ENCODE measurements at regions not wholly inside any gene's neighbourhood (a gene's known extent, or its start where the extent isn't known, plus 50 kb on each side); places are given as distances from the start of the nearest gene placed in this dataset.
A peak's percentile ranks its signal among the peaks of the same experiment; 100 is the strongest.

- DNase-seq (ENCODE audit: extremely low read depth, low read depth): no peak
These were observed 103.1 kb upstream of the SLC44A1 start for GRCh38 chr9:105141146-105141975.

GRCh38 chr9:105141976-105142250, 102.5 kb upstream of the SLC44A1 start:
- DNase-seq (ENCODE audit: extremely low read depth, low read depth): no peak

- no peak for DNase-seq (ENCODE audit: extremely low read depth, low read depth)
These were observed 101.9 kb upstream of the SLC44A1 start for GRCh38 chr9:105142406-105143135.

- DNase-seq (ENCODE audit: extremely low read depth, low read depth): no peak
These were observed 101.4 kb upstream of the SLC44A1 start for GRCh38 chr9:105143136-105143430.

GRCh38 chr9:105144076-105144475, 100.4 kb upstream of the SLC44A1 start:
- no peak for DNase-seq (ENCODE audit: extremely low read depth, low read depth)

GRCh38 chr9:105144841-105145240, 99.6 kb upstream of the SLC44A1 start:
- DNase-seq (ENCODE audit: extremely low read depth, low read depth): no peak

- DNase-seq (ENCODE audit: extremely low read depth, low read depth): no peak
These were observed 97.8 kb upstream of the SLC44A1 start for GRCh38 chr9:105146677-105147076.

GRCh38 chr9:105147110-105147871, 97.2 kb upstream of the SLC44A1 start:
- DNase-seq (ENCODE audit: extremely low read depth, low read depth): no peak

- no peak for DNase-seq (ENCODE audit: extremely low read depth, low read depth)
These were observed 96.0 kb upstream of the SLC44A1 start for GRCh38 chr9:105148328-105149006.

DNA sequence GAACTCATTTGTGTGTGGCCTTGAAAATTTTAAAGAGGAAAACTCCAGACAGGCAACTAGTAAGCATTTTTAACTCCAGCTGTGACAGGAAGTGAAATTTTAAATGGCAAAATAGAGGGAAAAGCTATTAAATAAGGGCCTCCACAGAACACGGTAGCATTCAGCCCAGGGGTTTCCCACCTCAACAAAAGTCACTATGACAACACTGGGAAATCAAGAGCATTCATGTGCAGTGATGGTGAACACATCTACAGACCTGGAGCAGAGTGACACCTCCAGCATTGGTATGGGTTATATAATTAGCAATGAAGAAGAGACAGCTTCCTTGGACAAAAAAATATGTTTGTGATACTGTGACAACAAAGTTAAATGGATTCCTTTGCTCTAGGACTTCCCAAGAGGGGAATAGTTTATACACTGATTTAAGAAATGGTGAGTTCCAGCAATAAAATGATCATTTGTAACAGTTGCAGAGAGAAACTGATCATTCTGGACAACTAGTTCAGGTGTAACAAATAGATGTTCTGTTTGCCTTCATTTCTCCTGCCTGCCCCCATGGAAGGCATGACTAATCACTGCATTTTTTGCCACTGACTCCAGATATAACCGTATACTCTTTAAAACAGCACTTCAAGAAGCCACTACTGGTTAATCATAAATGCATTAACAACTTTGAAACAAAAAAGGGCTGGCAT, 93.3 kb upstream of the SLC44A1 start:
- no peak for DNase-seq (ENCODE audit: extremely low read depth, low read depth)

- no peak for DNase-seq (ENCODE audit: extremely low read depth, low read depth)
These were observed 92.8 kb upstream of the SLC44A1 start for GRCh38 chr9:105151686-105151995.

DNA sequence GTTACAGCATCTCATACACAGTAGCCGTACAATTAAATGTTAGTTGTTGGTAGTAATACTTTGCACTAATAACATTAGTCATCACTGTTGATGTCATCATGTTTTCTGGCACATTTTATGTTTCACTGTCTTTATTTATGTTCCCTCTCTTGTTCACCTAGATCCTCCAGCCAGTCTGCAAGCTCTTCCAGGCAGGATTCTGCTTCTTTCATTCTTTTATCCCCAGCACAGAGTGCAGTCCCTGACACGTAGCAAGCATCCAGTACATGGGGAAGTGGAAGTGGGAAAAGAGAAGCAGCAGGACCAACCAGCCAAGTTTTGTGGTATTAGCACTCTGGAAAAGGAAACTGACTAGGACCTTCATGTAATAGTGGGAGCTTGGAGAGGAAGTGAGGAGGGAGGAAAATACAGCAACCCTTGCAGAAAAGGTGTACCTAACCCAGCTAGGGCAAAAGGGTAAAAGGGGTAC, 89.7 kb upstream of the SLC44A1 start:
- DNase-seq (ENCODE audit: extremely low read depth, low read depth): no peak

DNA sequence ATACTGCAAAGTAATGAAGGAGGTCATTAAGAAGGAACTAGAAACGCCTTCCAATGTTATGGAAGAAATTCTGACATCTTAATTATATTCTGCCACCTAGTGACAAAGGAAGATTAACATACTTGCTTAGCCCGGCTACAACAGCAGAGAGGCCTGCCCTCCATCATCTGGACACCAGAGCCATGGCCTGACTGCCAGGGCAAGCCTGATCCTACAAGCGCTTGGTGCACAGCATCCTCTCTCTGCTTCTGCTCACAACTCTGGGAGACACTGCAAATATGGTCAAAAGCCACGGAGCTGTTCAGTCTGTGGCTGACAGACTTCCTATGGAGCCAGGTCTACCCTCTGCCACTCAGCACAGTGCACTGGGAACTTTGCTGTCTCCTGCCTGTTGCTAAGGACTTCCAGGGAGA, 87.3 kb upstream of the SLC44A1 start:
- peak; percentile 75 for DNase-seq (ENCODE audit: extremely low read depth, low read depth)

DNA sequence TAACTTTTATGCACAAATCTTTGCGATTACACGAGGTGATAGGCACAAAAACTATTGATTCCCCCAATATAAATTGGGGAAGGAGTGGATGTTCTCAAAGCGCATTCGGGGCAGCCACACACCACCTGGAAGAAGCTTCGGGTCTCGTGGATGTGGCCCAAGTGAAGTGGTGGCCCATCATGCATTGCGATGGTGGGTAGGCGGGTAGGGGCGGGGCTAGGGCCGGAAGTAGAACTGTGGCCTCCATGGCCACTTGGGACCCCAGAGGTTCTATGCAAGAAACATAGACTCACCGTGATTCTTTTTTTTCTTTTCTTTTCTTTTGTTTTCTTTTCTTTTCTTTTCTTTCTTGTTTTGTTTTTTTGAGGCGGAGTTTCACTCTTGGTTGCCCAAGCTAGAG, 86.4 kb upstream of the SLC44A1 start:
- no peak for DNase-seq (ENCODE audit: extremely low read depth, low read depth)

GRCh38 chr9:105158898-105159297, 85.6 kb upstream of the SLC44A1 start:
- no peak for DNase-seq (ENCODE audit: extremely low read depth, low read depth)

GRCh38 chr9:105168870-105169319, 75.6 kb upstream of the SLC44A1 start:
- DNase-seq (ENCODE audit: extremely low read depth, low read depth): no peak

- DNase-seq (ENCODE audit: extremely low read depth, low read depth): no peak
These were observed 73.4 kb upstream of the SLC44A1 start for GRCh38 chr9:105171076-105171475.

DNA sequence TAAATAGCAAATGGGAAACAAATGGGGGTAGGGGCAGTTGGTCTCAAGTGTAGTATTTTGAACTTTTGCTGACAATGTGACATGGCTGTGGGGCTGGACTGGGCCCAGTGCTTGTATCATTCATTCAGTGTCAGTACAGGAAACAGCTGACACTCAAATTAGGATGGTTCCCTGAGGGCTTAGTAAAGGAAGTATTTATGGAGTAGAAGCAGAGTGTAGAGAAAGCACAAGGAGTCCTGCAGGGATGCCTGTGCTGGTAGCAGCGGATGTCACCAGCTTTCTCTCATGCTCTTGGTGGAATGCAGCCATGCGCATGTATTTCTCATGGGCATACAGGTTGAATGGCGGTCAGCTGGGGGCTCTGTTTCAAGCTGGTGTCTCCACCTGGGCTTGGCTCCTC, 72.9 kb upstream of the SLC44A1 start:
- no peak for DNase-seq (ENCODE audit: extremely low read depth, low read depth)

DNA sequence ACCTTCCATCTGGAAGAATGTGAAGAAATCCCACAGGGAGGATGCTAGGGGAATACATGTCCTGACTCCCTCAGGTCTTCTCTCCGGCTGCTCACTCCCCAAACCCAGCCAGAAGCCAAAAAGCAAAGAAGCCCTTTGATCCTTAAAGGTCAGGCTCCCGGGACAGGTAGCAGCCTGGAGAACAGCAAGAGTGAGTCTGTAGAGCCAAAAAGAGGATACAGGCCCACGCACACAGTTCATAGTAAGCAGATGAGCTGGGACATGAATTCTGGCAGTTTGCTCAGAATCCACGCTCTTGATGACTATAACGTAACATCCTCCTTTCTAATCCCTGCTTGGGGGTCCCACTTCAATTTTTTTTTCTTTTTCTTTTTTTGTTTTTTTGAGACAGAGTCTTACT, 72.0 kb upstream of the SLC44A1 start:
- DNase-seq (ENCODE audit: extremely low read depth, low read depth): no peak

GRCh38 chr9:105173306-105173705, 71.1 kb upstream of the SLC44A1 start:
- no peak for DNase-seq (ENCODE audit: extremely low read depth, low read depth)

DNA sequence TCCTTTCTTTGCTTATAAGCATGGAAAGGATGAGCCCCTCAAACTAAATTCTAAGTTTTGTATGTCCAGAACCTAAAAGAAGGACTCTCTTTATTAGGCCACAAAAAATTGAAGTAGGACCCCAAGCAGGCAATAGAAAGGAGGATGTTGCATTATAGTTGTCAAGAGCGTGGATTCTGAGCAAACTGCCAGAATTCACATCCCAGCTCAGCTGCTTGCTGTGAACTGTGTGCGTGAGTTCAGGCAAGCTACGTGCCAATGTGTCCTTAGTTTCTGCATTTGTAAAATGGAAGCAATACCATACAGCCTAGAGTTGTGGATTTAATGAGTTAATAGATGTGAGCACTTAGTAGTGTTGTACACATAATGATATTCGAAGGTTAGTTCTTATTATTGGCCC, 70.6 kb upstream of the SLC44A1 start:
- DNase-seq (ENCODE audit: extremely low read depth, low read depth): no peak
